HG03025 (cell line): ENCODE measurements at regions not wholly inside any gene's neighbourhood (a gene's known extent, or its start where the extent isn't known, plus 50 kb on each side); places are given as distances from the start of the nearest gene placed in this dataset.
A peak's percentile ranks its signal among the peaks of the same experiment; 100 is the strongest.

Experiments used
- ATAC-seq: cut with Tn5 transposase; IDR thresholded peaks from one replicate; pipeline ENCODE4 v1.9.1; 2021; ENCODE audit warnings: mild to moderate bottlenecking, moderate library complexity; ENCODE audit not compliant: unreplicated experiment, low FRiP score

- no peak for ATAC-seq
These were observed 452.3 kb downstream of the PLA2G4A start for GRCh38 chr1:187281085-187281484.

- no peak for ATAC-seq
These were observed 455.2 kb downstream of the PLA2G4A start for GRCh38 chr1:187283984-187284383.

GRCh38 chr1:187294421-187295201 is 465.9 kb downstream of the PLA2G4A start:
- no peak for ATAC-seq

GRCh38 chr1:187300081-187300480 is 471.3 kb downstream of the PLA2G4A start:
- ATAC-seq, result no peak

GRCh38 chr1:187306710-187307415 is 478.1 kb downstream of the PLA2G4A start:
- ATAC-seq, result no peak

GRCh38 chr1:187310038-187310631 is 481.4 kb downstream of the PLA2G4A start:
- ATAC-seq, result no peak

- ATAC-seq, result no peak
These were observed 484.4 kb downstream of the PLA2G4A start for GRCh38 chr1:187313115-187313514.

GRCh38 chr1:187326557-187326956 is 497.8 kb downstream of the PLA2G4A start:
- ATAC-seq, result no peak

GRCh38 chr1:187336441-187337168 is 507.9 kb downstream of the PLA2G4A start:
- ATAC-seq, result no peak

- ATAC-seq, result no peak
These were observed 510.1 kb downstream of the PLA2G4A start for GRCh38 chr1:187338762-187339412.

- no peak for ATAC-seq
These were observed 513.7 kb downstream of the PLA2G4A start for GRCh38 chr1:187342495-187342894.

- ATAC-seq, result no peak
These were observed 545.3 kb downstream of the PLA2G4A start for GRCh38 chr1:187374082-187374481.

GRCh38 chr1:187374742-187375141 is 546.0 kb downstream of the PLA2G4A start:
- ATAC-seq, result no peak

GRCh38 chr1:187383366-187383765 is 554.6 kb downstream of the PLA2G4A start:
- ATAC-seq, result no peak

GRCh38 chr1:187384504-187384903 is 555.8 kb downstream of the PLA2G4A start:
- ATAC-seq, result peak; percentile 95

GRCh38 chr1:187390215-187390818 is 561.6 kb downstream of the PLA2G4A start:
- no peak for ATAC-seq

GRCh38 chr1:187396226-187396625 is 567.5 kb downstream of the PLA2G4A start:
- ATAC-seq, result no peak

GRCh38 chr1:187396929-187397796 is 568.4 kb downstream of the PLA2G4A start:
- ATAC-seq, result no peak
